ENCODE measurements at regions not wholly inside any gene's neighbourhood (a gene's known extent, or its start where the extent isn't known, plus 50 kb on each side); places are given as distances from the start of the nearest gene placed in this dataset.

DNA sequence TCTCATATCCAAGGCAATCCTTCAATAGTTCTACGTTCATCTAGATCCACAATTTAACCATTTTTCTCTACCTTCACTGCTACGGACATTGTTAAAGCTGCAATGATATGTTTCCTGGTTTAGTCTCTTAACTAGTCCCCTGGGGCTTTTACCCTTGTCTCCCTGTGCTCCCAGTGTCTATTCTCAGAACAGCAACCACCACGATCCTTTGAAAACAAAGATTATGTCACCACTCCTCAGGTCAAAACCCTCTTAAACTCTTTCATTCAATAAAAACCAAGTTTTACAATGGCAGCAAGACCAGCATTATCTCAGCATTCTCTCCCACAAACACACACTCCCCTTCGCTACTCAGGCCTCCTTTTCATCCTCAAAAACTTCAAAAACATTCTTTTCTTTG is 298.2 kb upstream of the CHST9 start:
- DNase-seq (ENCODE audit: low spot score) = no peak

DNA sequence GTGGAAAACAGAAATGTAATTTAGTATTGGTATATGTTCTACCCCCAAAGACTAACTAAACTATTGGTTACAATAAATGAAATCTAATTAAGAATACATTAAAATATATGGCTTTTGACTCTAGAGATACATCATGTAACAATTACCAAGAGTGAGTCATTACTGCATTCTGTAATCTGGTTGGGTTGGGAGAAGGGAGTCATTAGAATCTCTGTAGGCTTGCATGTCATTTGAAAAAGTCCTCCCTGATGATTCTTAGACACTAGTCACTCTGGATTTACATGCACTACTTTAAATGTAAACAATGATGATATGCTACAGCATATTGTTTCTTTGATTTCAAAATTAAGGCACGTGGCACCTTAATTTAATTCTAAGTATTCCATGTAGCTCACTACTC is 293.4 kb upstream of the CHST9 start:
- no peak for DNase-seq (ENCODE audit: low spot score)

DNA sequence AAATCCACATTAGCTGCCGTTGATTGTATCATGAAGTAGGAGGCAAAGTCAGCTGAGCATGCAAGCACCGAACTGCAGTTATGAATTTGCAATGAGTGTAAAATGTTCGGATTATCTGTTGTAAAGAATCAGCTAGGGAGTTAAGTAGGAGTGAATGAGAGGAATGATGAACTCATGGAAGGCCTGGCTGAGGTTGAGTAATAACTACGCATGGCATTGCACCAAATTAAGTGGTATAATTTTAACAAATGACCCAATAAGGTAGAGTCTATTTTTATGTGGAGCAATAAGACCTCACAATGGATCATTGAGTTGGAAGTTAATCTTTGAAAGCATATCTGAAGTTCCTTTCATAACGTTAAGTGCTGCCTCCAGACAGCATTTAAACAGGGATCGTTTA is 288.2 kb upstream of the CHST9 start:
- DNase-seq (ENCODE audit: low spot score) = no peak

DNA sequence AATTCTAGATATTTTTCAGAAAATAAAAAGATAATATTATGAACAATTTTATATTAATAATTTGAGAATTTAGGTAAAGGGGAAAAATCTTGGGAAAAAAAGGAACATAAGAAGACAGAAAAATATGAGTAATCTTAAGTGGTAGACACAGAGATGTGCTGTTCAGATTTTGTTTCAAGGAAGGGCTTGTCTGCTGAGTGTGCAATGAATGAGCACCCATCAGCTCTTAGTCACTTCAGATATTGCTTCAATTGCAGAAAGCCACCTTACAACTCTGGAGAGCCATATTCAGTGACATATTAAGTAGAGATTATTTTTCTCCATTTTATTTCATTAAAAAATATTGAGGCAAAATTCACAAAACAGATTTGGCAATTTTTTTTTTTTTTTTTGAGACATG is 282.0 kb upstream of the CHST9 start:
- DNase-seq (ENCODE audit: low spot score) = no peak

DNA sequence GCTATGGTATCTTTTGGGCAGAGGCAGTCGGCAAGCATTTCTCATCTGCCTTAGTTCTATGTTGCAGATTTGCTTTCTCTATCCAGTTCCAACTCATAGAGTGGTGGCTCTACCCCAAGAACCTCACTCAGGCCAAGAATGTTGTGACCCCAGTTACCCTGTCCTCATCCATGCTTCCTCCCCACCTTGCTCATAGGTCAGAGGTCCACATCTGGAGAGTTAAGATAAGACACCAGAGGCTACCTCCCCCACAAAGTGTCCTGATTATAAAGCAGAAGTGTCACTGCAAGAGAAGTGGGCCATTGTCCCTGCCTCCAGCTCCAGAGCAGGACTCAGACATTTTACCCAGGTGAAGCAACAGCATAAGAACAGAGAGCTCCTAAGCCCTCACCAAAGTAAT is 276.8 kb upstream of the CHST9 start:
- DNase-seq (ENCODE audit: low spot score) = no peak

DNA sequence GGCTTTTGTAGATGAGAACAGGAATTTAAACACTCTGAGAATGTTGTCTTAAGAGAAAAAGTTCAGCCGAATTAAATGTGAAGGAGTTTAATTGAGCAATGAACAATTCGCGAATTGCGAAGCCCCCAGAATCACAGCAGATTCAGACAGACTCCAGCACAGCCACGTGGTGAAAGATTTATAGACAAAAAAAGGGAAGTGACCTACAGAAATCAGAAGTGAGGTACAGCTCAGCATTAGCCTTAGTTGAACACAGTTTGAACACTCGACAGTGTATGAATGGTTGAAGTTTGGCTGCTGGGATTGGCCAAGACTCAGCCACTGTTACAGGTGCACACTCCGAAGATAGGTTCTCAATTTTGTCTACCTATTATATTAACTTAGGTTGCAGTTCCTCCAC is 264.0 kb upstream of the CHST9 start:
- no peak for DNase-seq (ENCODE audit: low spot score)

DNA sequence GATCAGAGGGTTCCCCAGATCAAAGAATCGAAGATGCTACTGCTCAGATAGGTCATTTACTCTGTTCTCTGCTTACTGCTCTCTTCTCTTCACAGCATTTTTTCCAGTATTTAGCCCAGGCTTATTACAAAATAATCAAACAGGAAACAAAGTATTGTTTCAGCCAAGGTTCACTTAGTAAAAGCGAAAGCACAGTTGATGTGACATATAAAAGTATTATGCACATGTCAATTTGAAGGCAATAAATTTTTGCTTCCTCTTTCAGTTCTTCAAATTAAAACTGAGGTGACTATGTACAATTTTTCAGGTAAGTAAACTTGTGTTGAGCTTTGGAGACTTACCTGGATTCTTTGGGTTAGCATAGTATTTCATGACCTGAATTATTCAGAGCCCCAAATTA is 262.8 kb upstream of the CHST9 start:
- no peak for DNase-seq (ENCODE audit: low spot score)

DNA sequence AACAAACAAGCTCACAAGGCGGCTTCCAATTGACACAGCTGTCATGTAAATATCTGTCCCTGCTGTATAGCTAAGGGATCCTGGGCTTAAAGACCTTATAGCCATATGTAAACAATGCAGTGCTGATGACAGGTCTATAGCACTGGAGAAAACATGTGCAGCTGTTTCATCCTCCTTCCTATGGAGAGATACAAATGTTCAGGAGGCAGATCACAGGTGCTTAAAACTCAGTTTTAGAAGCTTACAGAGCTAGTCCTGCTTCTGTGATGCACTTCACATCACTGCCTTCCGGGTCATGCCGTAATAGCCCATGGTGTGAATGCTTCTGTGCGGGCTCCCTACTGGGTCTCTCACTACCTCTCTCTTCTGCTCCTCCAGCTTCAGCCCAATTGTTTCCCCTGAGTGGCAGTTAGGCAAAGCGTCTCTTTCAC is 262.4 kb upstream of the CHST9 start:
- no peak for DNase-seq (ENCODE audit: low spot score)

DNA sequence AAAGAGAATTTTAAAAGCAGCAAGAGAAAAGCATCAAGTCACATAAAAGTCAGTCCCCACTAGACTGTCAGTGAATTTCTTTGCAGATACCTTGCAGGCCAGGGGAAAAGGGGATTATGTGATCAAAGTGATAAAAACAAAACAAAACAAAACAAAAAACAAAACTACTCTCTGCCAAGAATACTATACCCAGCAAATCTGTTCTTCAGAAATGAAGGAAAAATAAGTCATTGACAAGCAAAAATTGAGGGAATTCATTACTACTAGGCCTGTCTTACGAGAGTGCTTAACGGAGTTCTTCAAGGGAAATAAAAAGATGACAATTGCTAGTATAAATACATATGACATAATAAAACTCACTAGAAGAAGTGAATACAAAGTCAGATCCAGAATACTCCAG is 245.5 kb upstream of the CHST9 start:
- DNase-seq (ENCODE audit: low spot score) = no peak

DNA sequence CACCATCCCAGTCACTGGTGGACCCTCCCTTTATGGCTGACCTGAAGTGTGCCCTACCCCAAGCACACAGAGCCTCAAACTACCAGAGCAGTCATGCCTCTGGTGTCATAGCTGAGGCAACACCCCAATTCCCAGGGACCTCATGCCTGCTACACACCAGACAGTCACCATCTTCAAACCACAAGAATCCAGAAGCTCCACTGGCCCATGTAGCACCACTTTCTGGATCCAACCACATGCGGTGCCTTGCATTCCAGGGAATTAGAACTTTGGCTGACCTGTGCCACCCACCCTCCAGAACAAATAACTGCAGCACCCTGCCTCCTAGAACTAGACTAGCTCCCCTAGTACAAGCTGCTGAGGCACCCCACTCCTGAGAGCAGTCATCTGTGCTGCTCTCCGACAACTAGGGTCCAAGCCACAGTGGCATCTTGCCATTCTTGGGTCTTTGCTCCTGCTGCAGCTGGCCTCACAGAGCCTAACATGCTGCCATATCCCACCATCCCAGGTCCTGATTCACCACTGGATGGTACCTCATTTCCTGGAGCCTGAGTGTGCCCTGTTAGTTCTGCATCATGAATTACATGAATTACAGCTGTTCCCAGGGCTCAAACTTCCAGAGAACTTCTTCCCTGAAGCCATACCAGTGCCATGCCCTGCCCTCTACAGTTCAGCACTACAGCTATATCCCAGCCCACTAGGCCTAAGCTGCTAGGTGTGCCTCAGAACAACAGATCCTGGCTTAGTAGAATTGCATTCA is 243.8 kb upstream of the CHST9 start:
- DNase-seq (ENCODE audit: low spot score) = no peak

DNA sequence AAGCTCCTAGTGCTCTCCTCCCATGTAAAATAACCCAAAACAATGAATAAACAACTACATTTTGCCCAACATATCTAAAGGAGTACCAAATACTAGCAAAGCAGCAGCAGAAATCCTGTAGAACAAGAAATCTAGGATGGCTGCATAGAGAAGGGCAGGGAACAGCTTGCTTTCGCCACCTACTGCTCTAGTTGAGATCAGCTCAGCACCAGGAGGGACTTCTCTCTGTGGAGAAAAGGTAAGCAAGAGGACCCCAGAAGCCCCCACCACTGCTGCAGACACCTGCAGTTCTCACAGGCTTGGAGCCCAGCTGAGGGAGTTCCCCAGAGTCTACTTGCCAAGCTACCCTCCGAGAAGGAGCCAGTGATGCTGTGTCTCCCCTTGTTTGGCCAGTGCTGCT is 243.0 kb upstream of the CHST9 start:
- no peak for DNase-seq (ENCODE audit: low spot score)

DNA sequence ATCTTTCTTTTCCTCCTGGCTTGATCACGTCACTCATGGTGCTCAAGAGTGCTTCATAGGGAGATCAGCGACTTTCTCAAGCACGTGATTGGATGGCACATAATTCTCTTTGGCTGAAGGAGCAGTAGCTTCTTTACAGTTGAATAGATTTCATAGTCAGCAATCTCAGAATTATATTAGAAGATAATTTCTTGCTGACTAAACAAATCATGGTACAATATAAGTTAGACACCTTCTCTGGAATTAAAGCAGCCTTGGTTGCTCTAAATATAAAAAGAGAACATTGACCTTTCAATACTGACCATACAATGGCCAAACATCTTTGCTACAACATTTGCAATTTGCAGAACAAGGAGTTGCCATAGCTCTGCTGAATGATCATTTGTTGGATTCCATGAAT is 238.5 kb upstream of the CHST9 start:
- DNase-seq (ENCODE audit: low spot score) = no peak

DNA sequence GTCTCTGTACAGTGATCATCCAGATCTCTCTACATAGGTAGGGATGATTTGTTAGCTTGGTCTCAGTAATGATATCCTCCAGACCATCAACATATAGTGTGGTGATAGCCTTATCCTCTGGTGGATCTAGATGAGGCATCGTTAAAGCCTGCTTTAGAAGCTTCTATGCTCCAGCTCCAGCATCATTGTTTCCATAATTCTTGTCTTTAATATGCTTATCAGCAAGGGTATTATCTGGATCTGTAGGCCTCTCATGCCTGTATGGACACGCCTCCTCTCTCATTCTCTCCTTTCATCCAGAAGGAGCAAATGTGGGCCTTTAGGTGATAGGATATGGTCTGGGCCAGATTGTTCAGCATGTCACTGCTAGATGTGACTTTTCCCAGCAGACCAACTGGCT is 234.5 kb upstream of the CHST9 start:
- DNase-seq (ENCODE audit: low spot score) = no peak

DNA sequence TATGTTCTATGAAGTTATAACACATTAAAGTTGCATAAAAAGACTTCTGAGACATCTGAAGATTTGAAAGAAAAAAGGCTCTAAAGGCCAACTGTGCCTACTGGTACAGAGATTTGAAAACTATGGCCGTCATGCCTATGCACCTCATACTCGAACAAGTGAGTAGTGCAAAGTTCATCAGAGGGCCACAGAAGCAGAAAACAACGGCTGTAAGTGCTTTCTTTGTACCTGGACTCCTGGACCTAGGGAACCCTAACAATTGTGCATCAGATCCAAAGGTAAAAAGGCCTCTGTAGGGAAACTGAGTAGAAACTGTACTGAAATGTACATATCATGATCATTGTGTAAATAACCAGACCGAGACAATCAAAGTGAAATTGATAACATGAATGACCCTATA is 230.4 kb upstream of the CHST9 start:
- no peak for DNase-seq (ENCODE audit: low spot score)

DNA sequence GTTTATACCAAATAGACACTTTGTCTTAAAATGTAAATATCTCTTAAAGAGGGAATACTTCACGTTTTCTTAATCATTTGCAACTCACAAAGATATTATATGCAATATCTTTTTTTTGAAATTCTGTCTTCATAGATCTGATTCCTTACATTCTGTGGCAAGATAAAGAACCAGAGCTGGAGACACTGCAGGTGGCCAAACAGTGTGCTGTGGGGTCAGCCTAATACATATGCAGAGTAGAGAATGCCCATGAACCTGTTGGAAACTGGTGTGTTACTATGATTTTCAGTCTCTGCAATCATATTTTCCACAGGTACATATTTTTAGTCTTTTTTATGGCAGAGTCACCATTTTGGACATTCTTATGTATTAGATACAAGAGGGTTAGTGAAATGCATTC is 229.6 kb upstream of the CHST9 start:
- no peak for DNase-seq (ENCODE audit: low spot score)

DNA sequence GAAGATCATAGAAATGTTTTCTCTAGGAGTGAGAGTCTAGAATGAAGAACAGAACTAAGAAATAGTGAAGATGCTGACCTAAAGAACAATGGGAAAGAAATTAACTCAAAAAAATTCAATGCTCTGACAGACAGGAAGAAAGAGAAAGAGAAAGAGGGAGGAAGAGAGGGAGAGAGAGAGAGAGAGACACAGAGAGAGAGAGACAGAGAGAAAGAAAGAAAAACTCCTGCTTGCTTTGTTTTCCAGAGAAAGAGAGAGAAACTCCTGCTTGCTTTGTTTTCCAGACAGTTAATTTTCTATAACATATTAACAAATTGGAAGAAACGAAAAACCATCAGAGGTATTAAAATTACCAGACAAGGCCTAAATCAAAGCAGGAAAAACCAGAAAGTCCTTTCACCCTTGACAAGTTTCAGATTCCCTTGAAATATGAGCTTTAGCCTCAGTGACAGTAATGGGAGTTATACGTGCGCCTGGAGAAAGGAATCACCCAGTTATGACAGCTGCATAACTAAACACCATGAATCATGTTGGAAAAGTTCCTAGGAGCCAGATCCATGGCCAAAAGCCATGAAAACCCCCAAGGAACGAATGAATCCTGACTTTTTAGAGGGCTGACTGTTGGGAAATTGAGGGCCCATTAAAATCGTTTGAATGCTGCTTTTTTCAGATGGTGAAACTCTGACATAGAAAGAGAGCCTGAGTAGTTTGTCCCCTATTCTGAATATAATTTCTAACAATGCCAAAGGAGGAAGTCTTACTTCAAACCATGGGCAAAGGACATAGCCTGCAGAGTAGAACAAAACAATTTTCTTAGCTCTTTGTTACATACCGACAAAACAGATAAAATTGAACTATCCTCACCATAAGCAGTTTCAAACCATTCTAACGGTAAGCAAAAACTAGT is 228.6 kb upstream of the CHST9 start:
- no peak for DNase-seq (ENCODE audit: low spot score)

DNA sequence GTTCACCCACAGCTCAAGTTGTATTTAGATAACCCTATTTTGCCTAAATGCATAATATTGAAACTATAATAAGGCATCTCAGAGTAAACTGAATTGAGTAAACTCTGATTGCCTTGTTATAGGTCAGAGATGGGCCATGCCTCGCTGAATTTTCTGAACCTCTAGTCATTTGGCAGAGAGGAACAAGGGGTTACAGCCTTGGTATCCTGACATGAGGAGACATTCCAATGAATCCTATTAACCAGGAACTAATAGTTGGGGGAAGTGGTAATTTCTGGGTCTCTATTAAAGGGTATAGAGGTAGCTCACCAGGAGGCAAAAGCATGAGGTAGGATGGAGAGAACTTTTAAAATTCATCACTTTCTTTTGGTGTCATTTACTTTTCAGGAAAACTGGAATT is 227.4 kb upstream of the CHST9 start:
- no peak for DNase-seq (ENCODE audit: low spot score)

DNA sequence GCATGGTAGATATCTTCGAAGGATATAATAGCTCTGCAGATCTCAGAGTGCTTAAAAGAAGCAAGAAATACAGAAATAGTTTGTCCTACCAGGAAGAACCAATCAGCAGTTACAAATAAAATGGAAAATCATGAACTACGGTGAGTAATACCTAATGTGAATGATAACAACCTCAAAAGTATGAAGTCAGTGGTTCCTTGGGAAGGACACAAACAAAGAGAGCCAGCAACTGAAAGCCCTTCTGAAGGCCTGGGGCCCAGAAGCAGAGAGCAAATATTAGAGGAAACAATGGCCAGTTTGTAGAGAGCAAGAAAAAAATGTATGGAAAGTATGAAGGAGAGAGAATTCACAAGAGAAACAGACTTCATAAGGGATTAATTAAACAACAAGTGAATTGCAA is 226.8 kb upstream of the CHST9 start:
- DNase-seq (ENCODE audit: low spot score) = no peak

DNA sequence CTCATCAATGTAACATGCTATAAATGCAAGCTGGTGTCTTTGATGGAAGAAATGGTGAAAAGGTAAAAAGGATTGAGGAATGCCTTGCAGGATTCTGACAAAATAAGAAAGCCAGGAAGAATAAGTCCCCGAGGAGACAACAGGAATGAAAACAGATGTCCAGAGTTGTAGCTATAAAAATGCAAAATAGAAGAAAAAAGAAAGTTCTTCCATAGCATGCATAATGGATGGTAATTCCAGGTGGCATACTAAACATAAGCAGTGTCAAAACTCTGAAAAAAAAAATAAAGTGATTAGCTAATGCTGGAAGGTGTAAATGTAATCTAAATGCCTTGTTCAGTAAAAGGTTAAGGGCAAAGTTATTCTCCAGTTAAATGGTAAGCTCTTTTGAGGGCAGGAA is 225.9 kb upstream of the CHST9 start:
- no peak for DNase-seq (ENCODE audit: low spot score)

DNA sequence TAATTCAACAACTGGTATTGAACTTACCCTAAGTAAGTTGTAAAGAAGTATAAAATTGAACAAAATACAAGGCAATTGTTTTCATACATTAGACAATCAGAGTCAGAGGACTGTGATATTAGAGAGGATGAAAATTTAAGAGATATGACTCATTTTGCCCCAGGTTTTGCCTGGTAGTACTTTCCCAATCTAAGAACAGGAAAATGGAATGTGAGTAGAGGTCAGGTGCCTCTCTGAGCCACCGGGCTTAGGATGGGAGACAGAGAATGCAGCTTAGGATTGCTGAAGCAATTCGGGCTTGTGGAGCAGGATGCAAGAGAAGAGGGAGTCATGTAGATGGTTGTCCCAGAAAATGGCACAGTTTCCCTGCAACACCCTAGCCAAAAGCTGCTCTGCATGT is 219.7 kb upstream of the CHST9 start:
- DNase-seq (ENCODE audit: low spot score) = no peak

DNA sequence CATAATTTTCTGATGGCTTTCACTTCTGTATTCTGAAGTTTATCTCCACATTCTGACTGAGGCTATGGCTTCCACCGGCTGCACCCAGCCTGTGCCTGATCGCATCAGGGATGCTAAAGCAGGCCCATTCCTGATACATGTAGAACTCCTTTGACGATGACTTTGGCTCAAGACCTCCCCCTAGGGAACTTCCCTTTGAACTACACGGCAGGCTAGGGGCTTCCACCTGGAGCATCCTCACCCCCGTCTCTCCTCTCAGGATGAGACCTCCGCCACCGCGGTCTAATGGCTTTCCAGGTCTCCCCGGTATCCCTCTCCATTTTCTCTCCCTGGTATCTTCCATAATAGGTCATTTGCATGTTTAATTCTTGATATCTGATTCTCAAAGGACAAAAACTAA is 214.9 kb upstream of the CHST9 start:
- no peak for DNase-seq (ENCODE audit: low spot score)

DNA sequence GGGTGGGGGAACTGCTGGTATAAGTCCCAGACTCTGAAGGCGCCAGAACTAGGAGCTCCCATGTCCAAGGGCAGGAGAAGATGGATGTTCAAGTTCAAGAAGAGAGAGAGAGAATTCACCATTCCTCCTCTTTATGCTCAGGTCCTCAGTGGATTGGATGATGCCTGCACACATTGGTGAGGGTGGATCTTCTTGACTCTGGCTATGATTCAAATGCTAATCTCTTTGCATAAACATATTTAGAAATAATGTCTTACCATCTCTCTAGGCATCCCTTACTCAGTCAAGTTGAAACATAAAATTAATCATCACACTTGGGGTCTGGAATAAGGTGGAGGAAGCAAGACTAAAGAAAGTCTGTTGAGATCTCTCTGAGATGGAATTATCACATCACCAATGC is 210.6 kb upstream of the CHST9 start:
- DNase-seq (ENCODE audit: low spot score) = no peak

DNA sequence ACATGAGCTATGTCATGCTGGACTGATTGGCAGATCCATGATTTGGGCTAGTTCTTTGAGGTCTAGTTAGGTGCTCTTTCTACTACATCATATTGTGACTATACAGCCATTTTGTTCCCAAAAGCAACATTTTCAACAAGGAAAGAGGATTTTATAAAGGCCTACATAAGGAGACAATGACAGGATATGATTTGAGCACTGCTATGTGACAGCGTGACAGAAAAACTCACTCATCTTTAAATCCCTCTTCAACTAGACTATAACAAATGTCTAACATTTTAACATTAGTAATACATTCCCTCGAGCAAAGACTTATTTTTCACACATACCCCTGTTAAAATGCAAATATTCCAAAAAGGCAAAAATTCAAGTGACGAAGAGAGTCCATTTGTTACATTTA is 209.6 kb upstream of the CHST9 start:
- DNase-seq (ENCODE audit: low spot score) = no peak

All from SW480 (cell line).